ENCODE measurements at regions not wholly inside any gene's neighbourhood (a gene's known extent, or its start where the extent isn't known, plus 50 kb on each side); places are given as distances from the start of the nearest gene placed in this dataset.
A peak's percentile ranks its signal among the peaks of the same experiment; 100 is the strongest.

DNA sequence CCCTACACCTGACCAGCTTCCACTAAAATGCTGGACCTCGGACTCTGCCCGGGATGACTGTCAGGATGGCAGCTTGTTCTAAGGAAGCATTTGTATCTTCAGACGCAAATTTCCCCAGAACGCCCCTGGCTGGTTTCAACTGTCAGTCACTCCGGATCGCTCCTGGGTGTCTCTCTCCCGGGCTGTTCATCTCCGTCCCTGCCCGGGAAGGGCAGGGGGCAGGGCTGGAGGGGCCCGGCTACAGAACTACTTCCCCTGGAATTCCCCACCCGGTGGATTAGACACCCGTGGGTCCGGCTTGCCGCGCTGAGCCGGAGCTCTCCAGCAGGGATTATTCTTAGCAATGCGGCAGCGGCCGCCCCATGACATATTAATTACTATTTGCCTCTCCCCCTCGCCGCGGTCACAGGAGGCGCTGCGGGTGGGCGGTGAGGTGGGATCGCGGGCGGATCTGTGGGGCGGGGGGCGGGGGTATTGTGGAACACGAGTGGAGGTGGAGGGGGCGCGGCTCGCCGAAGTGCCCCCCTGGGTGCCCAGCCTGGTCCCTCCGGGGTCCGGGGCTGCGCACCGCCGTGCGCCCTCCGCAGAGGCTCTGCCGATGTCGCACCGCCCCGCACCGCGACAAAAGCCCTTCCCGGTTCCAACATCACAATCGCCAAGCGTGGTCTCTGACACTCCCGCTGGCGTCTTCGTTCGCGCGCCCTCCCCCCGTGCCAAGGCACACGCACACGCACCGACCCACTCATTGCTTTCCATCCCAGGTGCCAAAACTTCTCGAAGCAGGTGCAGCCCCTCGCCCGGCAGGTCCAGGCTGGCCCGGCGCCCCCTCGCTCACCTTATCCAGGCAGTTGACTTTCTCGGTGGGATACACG lies 276.1 kb upstream of the NEBL start:
- Histone ChIP-seq H3K4me1 (ENCODE audit: control insufficient read depth, insufficient read depth, low read length, poor library complexity, severe bottlenecking) (no peaks in the 10 kb centered on the region), H3K9me3 (ENCODE audit: control insufficient read depth, low read length) (no peaks in the 10 kb centered on the region), H3K4me3 (ENCODE audit: extremely low read depth, insufficient read depth, low read length, poor library complexity, severe bottlenecking) (peak overlapping the region; percentile 50), H3K36me3 (ENCODE audit: control insufficient read depth, insufficient read depth, low read length) (no peaks in the 10 kb centered on the region), H3K27ac (ENCODE audit: low read depth, low read length, severe bottlenecking) (no peak overlapping the region)
- WGBS, 2 experiments (ENCODE audit: insufficient coverage in 2 of 2) = 0 to 3% methylated on average over 28 to 46 of the region's 69 CpGs

GRCh38 chr10:21172542-21172929 lies 275.4 kb upstream of the NEBL start:
- no peaks in the 10 kb centered on the region for H3K4me1 ChIP-seq (ENCODE audit: control insufficient read depth, insufficient read depth, low read length, poor library complexity, severe bottlenecking)
- no peaks in the 10 kb centered on the region for H3K9me3 ChIP-seq (ENCODE audit: control insufficient read depth, low read length)
- no peak overlapping the region for H3K4me3 ChIP-seq (ENCODE audit: extremely low read depth, insufficient read depth, low read length, poor library complexity, severe bottlenecking)
- no peak overlapping the region for H3K27ac ChIP-seq (ENCODE audit: low read depth, low read length, severe bottlenecking)
- no peaks in the 10 kb centered on the region for H3K36me3 ChIP-seq (ENCODE audit: control insufficient read depth, insufficient read depth, low read length)
- 41 to 62% methylated on average over 8 to 9 of the region's 10 CpGs for WGBS, 2 experiments (ENCODE audit: insufficient coverage in 2 of 2)

- no peaks in the 10 kb centered on the region for H3K9me3 ChIP-seq (ENCODE audit: control insufficient read depth, low read length)
- 78 to 84% methylated on average over 4 of the region's 6 CpGs for WGBS, 2 experiments (ENCODE audit: insufficient coverage in 2 of 2)
- no peaks in the 10 kb centered on the region for H3K4me1 ChIP-seq (ENCODE audit: control insufficient read depth, insufficient read depth, low read length, poor library complexity, severe bottlenecking)
- no peak overlapping the region for H3K4me3 ChIP-seq (ENCODE audit: extremely low read depth, insufficient read depth, low read length, poor library complexity, severe bottlenecking)
- H3K27ac ChIP-seq (ENCODE audit: low read depth, low read length, severe bottlenecking) = no peak overlapping the region
- no peaks in the 10 kb centered on the region for H3K36me3 ChIP-seq (ENCODE audit: control insufficient read depth, insufficient read depth, low read length)
Observed at GRCh38 chr10:21171936-21172541, 274.9 kb upstream of the NEBL start.

DNA sequence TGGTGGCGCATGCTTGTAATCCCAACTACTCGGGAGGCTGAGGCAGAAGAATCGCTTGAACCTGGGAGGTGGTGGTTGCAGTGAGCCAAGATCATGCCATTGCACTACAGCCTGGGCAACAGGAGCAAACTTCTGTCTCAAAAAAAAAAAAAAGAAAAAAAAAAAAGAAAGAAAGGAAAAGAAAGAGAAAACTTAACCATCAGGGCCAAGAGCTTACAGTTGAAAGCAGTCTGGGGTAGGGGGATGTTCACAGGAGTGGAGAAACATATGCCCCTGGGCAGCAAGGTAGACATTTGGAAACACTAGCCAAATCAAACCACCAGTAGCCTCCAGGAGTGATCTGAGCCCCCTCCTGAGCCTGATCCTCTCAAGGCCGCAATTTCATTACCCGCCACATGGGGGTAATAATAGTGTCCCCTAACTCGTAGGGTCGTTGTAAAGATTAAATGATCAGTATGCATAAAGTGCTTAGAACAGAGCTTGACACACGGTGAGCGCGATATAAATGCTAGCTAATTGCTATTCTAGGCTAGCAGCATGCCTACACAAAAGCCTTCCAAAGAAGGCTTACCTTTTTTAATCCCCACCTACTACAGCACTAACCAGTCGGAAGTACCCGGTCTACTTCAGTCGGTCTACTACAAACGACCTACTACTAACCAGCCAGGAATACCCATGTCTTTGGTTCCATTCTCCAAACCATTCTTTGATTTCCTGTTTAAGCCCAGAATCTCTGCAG lies 274.3 kb upstream of the NEBL start:
- no peak overlapping the region for H3K4me3 ChIP-seq (ENCODE audit: extremely low read depth, insufficient read depth, low read length, poor library complexity, severe bottlenecking)

DNA sequence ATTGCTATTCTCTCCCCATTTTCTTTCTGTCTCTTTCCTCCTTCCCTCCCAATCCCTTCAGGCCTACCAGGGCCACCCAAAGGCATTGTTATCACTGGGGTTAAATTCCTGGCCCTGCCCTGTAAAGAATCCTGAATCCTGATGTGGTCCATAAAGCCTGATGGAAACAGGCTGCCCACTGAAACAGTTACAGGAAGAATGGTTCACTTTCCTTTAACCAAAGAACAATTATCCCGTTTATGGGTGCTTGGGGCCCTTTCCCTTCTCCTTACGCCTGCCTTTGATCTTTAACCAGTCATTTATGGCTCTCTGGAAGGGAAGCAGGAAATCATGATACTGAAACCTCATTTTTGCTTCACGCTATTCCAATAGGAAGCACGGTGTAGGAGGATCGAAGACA lies 273.1 kb upstream of the NEBL start:
- WGBS, 2 experiments (ENCODE audit: insufficient coverage in 2 of 2) = 80 to 100% methylated on average over 2 to 4 of the region's 5 CpGs
- Histone ChIP-seq H3K27ac (ENCODE audit: low read depth, low read length, severe bottlenecking) (no peak overlapping the region), H3K4me1 (ENCODE audit: control insufficient read depth, insufficient read depth, low read length, poor library complexity, severe bottlenecking) (no peaks in the 10 kb centered on the region), H3K4me3 (ENCODE audit: extremely low read depth, insufficient read depth, low read length, poor library complexity, severe bottlenecking) (no peak overlapping the region), H3K9me3 (ENCODE audit: control insufficient read depth, low read length) (no peaks in the 10 kb centered on the region), H3K36me3 (ENCODE audit: control insufficient read depth, insufficient read depth, low read length) (no peaks in the 10 kb centered on the region)

More for the DNA sequence above, 274.3 kb upstream of the NEBL start:
- Histone ChIP-seq H3K4me1 (ENCODE audit: control insufficient read depth, insufficient read depth, low read length, poor library complexity, severe bottlenecking) (no peaks in the 10 kb centered on the region), H3K36me3 (ENCODE audit: control insufficient read depth, insufficient read depth, low read length) (no peaks in the 10 kb centered on the region), H3K9me3 (ENCODE audit: control insufficient read depth, low read length) (no peaks in the 10 kb centered on the region), H3K27ac (ENCODE audit: low read depth, low read length, severe bottlenecking) (no peak overlapping the region)
- 92 to 96% methylated on average over 4 to 14 of the region's 14 CpGs for WGBS, 2 experiments (ENCODE audit: insufficient coverage in 2 of 2)

GRCh38 chr10:21169271-21169670 lies 272.2 kb upstream of the NEBL start:
- WGBS, 2 experiments (ENCODE audit: insufficient coverage in 2 of 2) = 66 to 86% methylated on average over 3 to 4 of the region's 4 CpGs
- H3K36me3 ChIP-seq (ENCODE audit: control insufficient read depth, insufficient read depth, low read length) = no peaks in the 10 kb centered on the region
- no peaks in the 10 kb centered on the region for H3K4me1 ChIP-seq (ENCODE audit: control insufficient read depth, insufficient read depth, low read length, poor library complexity, severe bottlenecking)
- H3K4me3 ChIP-seq (ENCODE audit: extremely low read depth, insufficient read depth, low read length, poor library complexity, severe bottlenecking) = no peak overlapping the region
- H3K27ac ChIP-seq (ENCODE audit: low read depth, low read length, severe bottlenecking) = no peak overlapping the region
- no peaks in the 10 kb centered on the region for H3K9me3 ChIP-seq (ENCODE audit: control insufficient read depth, low read length)

GRCh38 chr10:21167288-21168010 lies 270.3 kb upstream of the NEBL start:
- H3K9me3 ChIP-seq (ENCODE audit: control insufficient read depth, low read length) = peaks cover under 1% of the 10 kb centered on the region
- H3K27ac ChIP-seq (ENCODE audit: low read depth, low read length, severe bottlenecking) = no peak overlapping the region
- peaks cover 4% of the 10 kb centered on the region for H3K4me1 ChIP-seq (ENCODE audit: control insufficient read depth, insufficient read depth, low read length, poor library complexity, severe bottlenecking)
- WGBS, 2 experiments (ENCODE audit: insufficient coverage in 2 of 2) = 92 to 94% methylated on average over 4 of the region's 8 CpGs
- no peak overlapping the region for H3K4me3 ChIP-seq (ENCODE audit: extremely low read depth, insufficient read depth, low read length, poor library complexity, severe bottlenecking)
- H3K36me3 ChIP-seq (ENCODE audit: control insufficient read depth, insufficient read depth, low read length) = no peaks in the 10 kb centered on the region

GRCh38 chr10:21166557-21167287 lies 269.6 kb upstream of the NEBL start:
- Histone ChIP-seq H3K27ac (ENCODE audit: low read depth, low read length, severe bottlenecking) (no peak overlapping the region), H3K4me3 (ENCODE audit: extremely low read depth, insufficient read depth, low read length, poor library complexity, severe bottlenecking) (no peak overlapping the region), H3K4me1 (ENCODE audit: control insufficient read depth, insufficient read depth, low read length, poor library complexity, severe bottlenecking) (peaks cover 4% of the 10 kb centered on the region), H3K9me3 (ENCODE audit: control insufficient read depth, low read length) (peaks cover 8% of the 10 kb centered on the region), H3K36me3 (ENCODE audit: control insufficient read depth, insufficient read depth, low read length) (no peaks in the 10 kb centered on the region)
- WGBS, 2 experiments (ENCODE audit: insufficient coverage in 2 of 2) = 94 to 97% methylated on average over 14 to 15 of the region's 16 CpGs

- Histone ChIP-seq H3K9me3 (ENCODE audit: control insufficient read depth, low read length) (peaks cover 13% of the 10 kb centered on the region), H3K4me3 (ENCODE audit: extremely low read depth, insufficient read depth, low read length, poor library complexity, severe bottlenecking) (no peak overlapping the region), H3K27ac (ENCODE audit: low read depth, low read length, severe bottlenecking) (no peak overlapping the region), H3K36me3 (ENCODE audit: control insufficient read depth, insufficient read depth, low read length) (no peaks in the 10 kb centered on the region), H3K4me1 (ENCODE audit: control insufficient read depth, insufficient read depth, low read length, poor library complexity, severe bottlenecking) (peaks cover 4% of the 10 kb centered on the region)
- 86 to 98% methylated on average over 6 of the region's 7 CpGs for WGBS, 2 experiments (ENCODE audit: insufficient coverage in 2 of 2)
Observed at GRCh38 chr10:21165489-21165888, 268.4 kb upstream of the NEBL start.

- WGBS, 2 experiments (ENCODE audit: insufficient coverage in 2 of 2) = 94 to 100% methylated on average over 2 of the region's 3 CpGs
- Histone ChIP-seq H3K4me3 (ENCODE audit: extremely low read depth, insufficient read depth, low read length, poor library complexity, severe bottlenecking) (no peak overlapping the region), H3K4me1 (ENCODE audit: control insufficient read depth, insufficient read depth, low read length, poor library complexity, severe bottlenecking) (peaks cover 4% of the 10 kb centered on the region), H3K36me3 (ENCODE audit: control insufficient read depth, insufficient read depth, low read length) (no peaks in the 10 kb centered on the region), H3K9me3 (ENCODE audit: control insufficient read depth, low read length) (peaks cover 13% of the 10 kb centered on the region), H3K27ac (ENCODE audit: low read depth, low read length, severe bottlenecking) (no peak overlapping the region)
Observed at GRCh38 chr10:21164687-21165086, 267.6 kb upstream of the NEBL start.

Data from mesodermal cell (in vitro differentiated cells).